Neural progenitor cell (in vitro differentiated cells): ENCODE measurements at regions not wholly inside any gene's neighbourhood (a gene's known extent, or its start where the extent isn't known, plus 50 kb on each side); places are given as distances from the start of the nearest gene placed in this dataset.

Source experiments
- DNase-seq: peaks from one replicate; pipeline ENCODE4 v3.0.0-alpha.2; 2016; ENCODE audit warnings: low spot score
- H2AFZ ChIP-seq: fragments of 200-600 bp; sonication (generic); replicated peaks from 2 replicates; pipeline ENCODE4 v1.6.1; 2016; ENCODE audit warnings: antibody characterized with exemption
- H3F3A ChIP-seq: fragments of 200-600 bp; sonication (generic); 2 replicates; pipeline ENCODE4 v1.6.1; 2016; ENCODE audit warnings: antibody characterized with exemption, low read depth
- H3K27ac ChIP-seq: fragments of 200-600 bp; sonication (generic); 2 replicates; pipeline ENCODE4 v1.5.1; 2016; ENCODE audit warnings: mild to moderate bottlenecking
- H3K27me3 ChIP-seq: fragments of 200-600 bp; sonication (generic); 2 replicates; pipeline ENCODE4 v1.6.1; 2016; ENCODE audit warnings: mild to moderate bottlenecking, moderate library complexity
- H3K36me3 ChIP-seq: fragments of 200-600 bp; sonication (generic); 2 replicates; pipeline ENCODE4 v1.5.1; 2016
- H3K4me1 ChIP-seq: fragments of 200-600 bp; sonication (generic); 2 replicates; pipeline ENCODE4 v1.6.1; 2016; ENCODE audit warnings: mixed run types
- H3K4me2 ChIP-seq: fragments of 200-600 bp; sonication (generic); 2 replicates; pipeline ENCODE4 v1.6.1; 2016
- H3K4me3 ChIP-seq: fragments of 200-600 bp; sonication (generic); 2 replicates; pipeline ENCODE4 v1.5.1; 2016
- H3K79me2 ChIP-seq: fragments of 200-600 bp; sonication (generic); 2 replicates; pipeline ENCODE4 v1.6.1; 2016; ENCODE audit warnings: low read depth
- H3K9ac ChIP-seq: fragments of 200-600 bp; sonication (generic); 2 replicates; pipeline ENCODE4 v1.6.1; 2016
- H3K9me3 ChIP-seq: fragments of 200-600 bp; sonication (generic); 2 replicates; pipeline ENCODE4 v1.5.1; 2016; ENCODE audit warnings: low read depth
- H4K20me1 ChIP-seq: fragments of 200-600 bp; sonication (generic); 2 replicates; pipeline ENCODE4 v1.6.1; 2016; ENCODE audit warnings: low read depth
- H3K27ac Mint-ChIP-seq: 3 replicates; pipeline ENCODE4 v1.8.0; 2021; ENCODE audit warnings: mixed read lengths
- H3K27me3 Mint-ChIP-seq: 2 replicates; pipeline ENCODE4 v1.8.0; 2022; ENCODE audit warnings: low read depth, mild to moderate bottlenecking, inconsistent platforms, moderate library complexity, mixed read lengths; ENCODE audit not compliant: insufficient read depth
- H3K36me3 Mint-ChIP-seq: 3 replicates; pipeline ENCODE4 v1.8.0; 2021; ENCODE audit warnings: mixed read lengths
- H3K4me1 Mint-ChIP-seq: 3 replicates; pipeline ENCODE4 v1.8.0; 2021; ENCODE audit warnings: mixed read lengths
- H3K4me3 Mint-ChIP-seq: 3 replicates; pipeline ENCODE4 v1.8.0; 2021; ENCODE audit warnings: mild to moderate bottlenecking, moderate library complexity, mixed read lengths
- H3K9me3 Mint-ChIP-seq: 3 replicates; pipeline ENCODE4 v1.8.0; 2020; ENCODE audit warnings: mixed read lengths
- EZH2 ChIP-seq: fragments of 200-600 bp; sonication (generic); IDR thresholded peaks from 2 replicates; pipeline ENCODE4 v1.6.1; 2017; ENCODE audit warnings: antibody characterized with exemption, mild to moderate bottlenecking, moderate library complexity
- EZH2phosphoT487 ChIP-seq: fragments of 200-600 bp; sonication (generic); IDR thresholded peaks from 2 replicates; pipeline ENCODE4 v1.6.1; 2017; ENCODE audit warnings: antibody characterized with exemption
- TF ChIP-seq, protein P1 (sequence below): fragments of 200-600 bp; sonication (generic); IDR thresholded peaks from 2 replicates; pipeline ENCODE4 v1.5.1; 2017; ENCODE audit warnings: antibody characterized with exemption, mild to moderate bottlenecking

DNA sequence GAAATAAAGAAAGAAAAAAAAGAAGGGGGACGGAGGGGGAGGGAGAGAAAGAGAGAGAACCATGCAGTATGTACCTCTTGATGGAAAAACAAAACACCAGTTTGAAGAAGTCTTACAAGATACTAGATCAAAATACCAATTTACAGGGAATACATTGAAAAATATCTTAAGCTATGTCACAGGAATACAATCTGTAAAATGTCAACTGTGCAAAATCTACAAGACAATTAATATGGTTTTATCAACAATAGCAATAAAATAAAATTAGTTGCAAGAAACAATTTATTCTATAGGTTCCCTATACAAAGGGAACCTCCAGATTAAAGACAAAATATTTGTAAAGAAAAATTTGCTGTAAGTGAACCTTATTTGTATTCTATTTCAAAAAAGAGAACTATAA is 98.3 kb upstream of the CABCOCO1 start:
- H3K9me3 ChIP-seq = no peaks in the 10 kb centered on the region
- H3K27ac Mint-ChIP-seq = no peak overlapping the region
- H3K4me1 Mint-ChIP-seq = peaks cover 1% of the 10 kb centered on the region
- H3K79me2 ChIP-seq = no peaks in the 10 kb centered on the region
- no peak overlapping the region for H2AFZ ChIP-seq
- no peaks in the 10 kb centered on the region for H3K36me3 Mint-ChIP-seq
- H3K27ac ChIP-seq = no peak overlapping the region
- H3K4me2 ChIP-seq = no peak overlapping the region
- H3K27me3 Mint-ChIP-seq = peaks cover 3% of the 10 kb centered on the region
- DNase-seq = no peak
- no peaks in the 10 kb centered on the region for H3F3A ChIP-seq
- no peaks in the 10 kb centered on the region for H3K9me3 Mint-ChIP-seq
- no peak overlapping the region for H3K4me3 Mint-ChIP-seq
- no peaks in the 10 kb centered on the region for H3K4me1 ChIP-seq
- TF ChIP-seq EZH2phosphoT487 (no peak), EZH2 (no peak)
- TF ChIP-seq, protein P1, sequence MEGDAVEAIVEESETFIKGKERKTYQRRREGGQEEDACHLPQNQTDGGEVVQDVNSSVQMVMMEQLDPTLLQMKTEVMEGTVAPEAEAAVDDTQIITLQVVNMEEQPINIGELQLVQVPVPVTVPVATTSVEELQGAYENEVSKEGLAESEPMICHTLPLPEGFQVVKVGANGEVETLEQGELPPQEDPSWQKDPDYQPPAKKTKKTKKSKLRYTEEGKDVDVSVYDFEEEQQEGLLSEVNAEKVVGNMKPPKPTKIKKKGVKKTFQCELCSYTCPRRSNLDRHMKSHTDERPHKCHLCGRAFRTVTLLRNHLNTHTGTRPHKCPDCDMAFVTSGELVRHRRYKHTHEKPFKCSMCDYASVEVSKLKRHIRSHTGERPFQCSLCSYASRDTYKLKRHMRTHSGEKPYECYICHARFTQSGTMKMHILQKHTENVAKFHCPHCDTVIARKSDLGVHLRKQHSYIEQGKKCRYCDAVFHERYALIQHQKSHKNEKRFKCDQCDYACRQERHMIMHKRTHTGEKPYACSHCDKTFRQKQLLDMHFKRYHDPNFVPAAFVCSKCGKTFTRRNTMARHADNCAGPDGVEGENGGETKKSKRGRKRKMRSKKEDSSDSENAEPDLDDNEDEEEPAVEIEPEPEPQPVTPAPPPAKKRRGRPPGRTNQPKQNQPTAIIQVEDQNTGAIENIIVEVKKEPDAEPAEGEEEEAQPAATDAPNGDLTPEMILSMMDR = no peak
- no peaks in the 10 kb centered on the region for H3K27me3 ChIP-seq
- no peak overlapping the region for H3K4me3 ChIP-seq
- no peaks in the 10 kb centered on the region for H3K36me3 ChIP-seq
- H3K9ac ChIP-seq = no peak overlapping the region
- H4K20me1 ChIP-seq = no peaks in the 10 kb centered on the region

DNA sequence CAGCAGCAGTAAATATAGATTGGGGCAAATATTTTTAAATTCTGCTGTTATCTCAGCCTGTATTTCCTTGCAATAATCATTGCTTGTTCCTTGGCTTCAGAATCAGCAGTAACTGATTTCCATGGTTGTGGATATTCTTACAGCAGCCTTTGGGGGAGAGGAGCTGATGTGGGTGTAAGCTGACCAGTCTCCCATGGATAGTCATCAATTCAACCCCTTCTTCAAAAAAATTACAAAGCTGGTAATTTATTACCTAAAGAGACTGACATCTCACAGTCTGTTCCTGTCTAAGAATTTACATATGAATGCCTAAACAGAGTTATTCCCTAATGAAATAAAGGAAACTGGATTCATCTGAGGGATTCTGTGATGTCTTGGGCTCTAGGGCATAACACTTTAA is 103.1 kb upstream of the CABCOCO1 start:
- TF ChIP-seq EZH2phosphoT487 = no peak
- no peak for TF ChIP-seq EZH2
- TF ChIP-seq, protein P1 = no peak
- H3K27me3 Mint-ChIP-seq = no peaks in the 10 kb centered on the region
- Histone ChIP-seq H3K36me3 (no peaks in the 10 kb centered on the region), H3K9me3 (no peaks in the 10 kb centered on the region), H3K27me3 (no peaks in the 10 kb centered on the region), H2AFZ (no peak overlapping the region), H3K4me1 (no peaks in the 10 kb centered on the region), H4K20me1 (no peaks in the 10 kb centered on the region), H3F3A (no peaks in the 10 kb centered on the region), H3K4me2 (no peak overlapping the region), H3K79me2 (no peaks in the 10 kb centered on the region), H3K27ac (no peak overlapping the region), H3K4me3 (no peak overlapping the region), H3K9ac (no peak overlapping the region)
- no peak overlapping the region for H3K27ac Mint-ChIP-seq
- H3K4me1 Mint-ChIP-seq = peaks cover 6% of the 10 kb centered on the region
- H3K9me3 Mint-ChIP-seq = no peaks in the 10 kb centered on the region
- no peak for DNase-seq
- no peaks in the 10 kb centered on the region for H3K36me3 Mint-ChIP-seq
- H3K4me3 Mint-ChIP-seq = no peak overlapping the region

DNA sequence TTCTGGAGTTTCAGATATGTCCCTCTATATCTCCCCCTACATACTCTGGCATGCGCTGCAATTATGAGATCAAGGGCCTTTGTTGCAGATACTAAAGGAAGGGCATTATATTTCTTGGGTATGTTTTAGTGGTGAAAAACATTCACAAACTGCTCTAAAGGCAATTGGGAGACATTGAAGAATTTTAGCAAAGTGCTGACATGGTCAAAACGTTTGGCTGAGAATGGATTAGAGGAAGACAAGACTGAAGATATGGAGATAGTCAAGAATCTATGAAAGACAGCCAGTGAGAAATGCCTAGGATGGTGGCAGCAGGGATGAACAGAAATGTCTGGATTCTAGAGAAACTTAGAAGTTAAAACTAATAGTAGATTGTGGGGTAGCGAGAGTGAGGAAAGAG is 104.5 kb upstream of the CABCOCO1 start:
- H3K9ac ChIP-seq = no peak overlapping the region
- H3K4me1 ChIP-seq = no peaks in the 10 kb centered on the region
- no peak for DNase-seq
- no peak overlapping the region for H3K4me3 ChIP-seq
- Mint-ChIP-seq H3K4me1 (peaks cover 6% of the 10 kb centered on the region), H3K4me3 (no peak overlapping the region), H3K27me3 (no peaks in the 10 kb centered on the region), H3K9me3 (no peaks in the 10 kb centered on the region), H3K27ac (no peak overlapping the region), H3K36me3 (no peaks in the 10 kb centered on the region)
- no peaks in the 10 kb centered on the region for H3K79me2 ChIP-seq
- TF ChIP-seq EZH2phosphoT487 = no peak
- TF ChIP-seq, protein P1 = no peak
- TF ChIP-seq EZH2 = no peak
- no peaks in the 10 kb centered on the region for H3F3A ChIP-seq
- H4K20me1 ChIP-seq = no peaks in the 10 kb centered on the region
- H3K9me3 ChIP-seq = no peaks in the 10 kb centered on the region
- H3K27me3 ChIP-seq = no peaks in the 10 kb centered on the region
- H3K27ac ChIP-seq = no peak overlapping the region
- no peak overlapping the region for H3K4me2 ChIP-seq
- no peak overlapping the region for H2AFZ ChIP-seq
- no peaks in the 10 kb centered on the region for H3K36me3 ChIP-seq

DNA sequence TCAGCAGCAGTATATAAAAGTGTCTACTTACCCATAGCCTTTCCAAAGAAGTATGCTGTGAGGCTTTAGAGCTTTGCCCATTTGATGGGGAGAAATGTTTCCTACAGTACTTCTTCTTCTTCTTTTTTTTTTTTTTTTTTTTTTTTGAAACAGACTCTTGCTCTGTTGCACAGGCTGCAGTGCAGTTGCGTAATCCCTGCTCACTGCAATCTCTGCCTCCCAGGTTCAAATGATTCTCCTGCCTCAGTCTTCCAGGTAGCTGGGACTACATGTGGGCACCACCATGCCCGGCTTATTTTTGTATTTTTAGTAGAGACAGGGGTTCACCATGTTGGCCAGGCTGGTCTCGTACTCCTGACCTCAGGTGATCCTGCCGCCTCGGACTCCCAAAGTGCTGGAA is 101.7 kb upstream of the TMEM26 start:
- Mint-ChIP-seq H3K27me3 (no peaks in the 10 kb centered on the region), H3K36me3 (no peaks in the 10 kb centered on the region), H3K4me1 (peaks cover 6% of the 10 kb centered on the region), H3K27ac (no peak overlapping the region), H3K9me3 (no peaks in the 10 kb centered on the region), H3K4me3 (no peak overlapping the region)
- DNase-seq = no peak
- H3F3A ChIP-seq = no peaks in the 10 kb centered on the region
- no peaks in the 10 kb centered on the region for H3K9me3 ChIP-seq
- no peak overlapping the region for H2AFZ ChIP-seq
- TF ChIP-seq EZH2 = no peak
- TF ChIP-seq, protein P1 = no peak
- TF ChIP-seq EZH2phosphoT487 = no peak
- H3K27me3 ChIP-seq = no peaks in the 10 kb centered on the region
- H3K36me3 ChIP-seq = no peaks in the 10 kb centered on the region
- H3K27ac ChIP-seq = no peak overlapping the region
- no peak overlapping the region for H3K9ac ChIP-seq
- no peak overlapping the region for H3K4me3 ChIP-seq
- no peaks in the 10 kb centered on the region for H3K79me2 ChIP-seq
- H3K4me2 ChIP-seq = no peak overlapping the region
- no peaks in the 10 kb centered on the region for H3K4me1 ChIP-seq
- no peaks in the 10 kb centered on the region for H4K20me1 ChIP-seq
